Adrenal gland (tissue), 9 donors: ENCODE measurements at regions not wholly inside any gene's neighbourhood (a gene's known extent, or its start where the extent isn't known, plus 50 kb on each side); places are given as distances from the start of the nearest gene placed in this dataset.

Source experiments
- DNase-seq, 7 donors: peaks; one replicate each; pipeline ENCODE4 v3.0.0-alpha.2; 2019 to 2020
- H3K27ac ChIP-seq, 5 donors: fragments of 200-600 bp; sonication (generic) in 4 of 5; 1 replicate in 3 of 5; 2 replicates in 2 of 5; pipeline versions ENCODE4 v1.5.1 to v1.8.0; 2016 to 2020; ENCODE audit warnings: mild to moderate bottlenecking in 1 of 5
- H3K27me3 ChIP-seq: fragments of 200-600 bp; 2 replicates; pipeline ENCODE4 v1.8.0; 2021
- H3K36me3 ChIP-seq, 2 donors: fragments of 200-600 bp; replicated peaks in 1 of 2; 1 replicate in 1 of 2; 2 replicates in 1 of 2; pipeline versions ENCODE4 v1.5.1 to v1.8.0; 2018 to 2022
- H3K4me1 ChIP-seq, 2 donors: fragments of 200-600 bp; replicated peaks in 1 of 2; 1 replicate in 1 of 2; 2 replicates in 1 of 2; pipeline versions ENCODE4 v1.5.1 to v1.8.0; 2018 to 2021
- H3K4me3 ChIP-seq, 4 donors: fragments of 200-600 bp; sonication (generic) in 3 of 4; one replicate each; pipeline ENCODE4 v1.5.1; 2016 to 2018
- H3K9me3 ChIP-seq, 3 donors: fragments of 200-600 bp; sonication (generic) in 1 of 3; replicated peaks in 1 of 3; 1 replicate in 2 of 3; 2 replicates in 1 of 3; pipeline versions ENCODE4 v1.5.1 to v1.8.0; 2016 to 2021
- CTCF ChIP-seq, 6 experiments: fragments of 450-650 bp in 4 of 6; fragments of 200-600 bp in 2 of 6; sonication (generic) in 1 of 6; IDR thresholded peaks; 1 replicate in 5 of 6; 2 replicates in 1 of 6; pipeline versions ENCODE4 v1.5.1 to v1.8.0; 2016 to 2021; ENCODE audit warnings: antibody characterized with exemption in 6 of 6, mild to moderate bottlenecking in 2 of 6, moderate library complexity in 1 of 6
- POLR2A ChIP-seq, 2 donors: fragments of 450-650 bp; IDR thresholded peaks; one replicate each; pipeline ENCODE4 v1.6.1; 2017; ENCODE audit warnings: antibody characterized with exemption in 2 of 2, mild to moderate bottlenecking in 2 of 2, moderate library complexity in 1 of 2
- WGBS, 4 donors: extraction: QIAGEN DNeasy Blood & Tissue Kit in 2 of 4; methylation state at CpG; one replicate each; pipeline versions ENCODE4 v1.1.5 to v1.1.7; 2013 to 2017; 5-methylcytosine and 5-hydroxymethylcytosine counted together
- intact Hi-C, 2 donors: fragments of 100-400 bp; cut with DNase I; formaldehyde crosslinking; loops; one replicate each; pipeline versions ENCODE4 v1.14.1 to v1.15.0; 2022 to 2023
- donor health status: healthy with polysubstance abuse.
- donor health status: Bipolar disorder and iron deficiency.
- donor health status: DM: yes; HTN: yes; CAD: no.
- donor health status: DM: no; HTN: no; CAD: no.
- donor health status: DM: no; HTN: no; CAD: no.

GRCh38 chr2:5609201-5609600 lies 83.0 kb upstream of the SOX11 start:
- Histone ChIP-seq H3K4me3 (no peak overlapping the region), H3K27me3 (no peaks in the 10 kb centered on the region), H3K9me3 (no peaks in the 10 kb centered on the region), H3K4me1 (no peaks in the 10 kb centered on the region), H3K27ac (no peak overlapping the region), H3K36me3 (no peaks in the 10 kb centered on the region)
- 30 to 43% (median 36%) methylated on average over 3 of the region's 3 CpGs for WGBS, 4 donors
- DNase-seq = no peak
- TF ChIP-seq POLR2A (IDR thresholded peaks at IDR 0.05) (no peak), CTCF (IDR thresholded peaks at IDR 0.05) (no peak)
- intact Hi-C loops = no loop called here

- DNase-seq = no peak
- H3K27ac ChIP-seq = no peak overlapping the region
- H3K36me3 ChIP-seq = no peaks in the 10 kb centered on the region
- H3K4me1 ChIP-seq = no peaks in the 10 kb centered on the region
- intact Hi-C loops = no loop called here
- no peaks in the 10 kb centered on the region for H3K27me3 ChIP-seq
- TF ChIP-seq CTCF (IDR thresholded peaks at IDR 0.05) (no peak), POLR2A (IDR thresholded peaks at IDR 0.05) (no peak)
- 66 to 79% (median 75%) methylated on average over 3 of the region's 3 CpGs for WGBS, 4 donors
- no peaks in the 10 kb centered on the region for H3K9me3 ChIP-seq
- H3K4me3 ChIP-seq = no peak overlapping the region
These were observed 79.5 kb upstream of the SOX11 start for GRCh38 chr2:5612666-5613065.

GRCh38 chr2:5616019-5616418 lies 76.2 kb upstream of the SOX11 start:
- intact Hi-C loops = no loop called here

GRCh38 chr2:5617358-5617757 lies 74.8 kb upstream of the SOX11 start:
- 81 to 89% (median 88%) methylated on average over 8 of the region's 8 CpGs for WGBS, 4 donors
- DNase-seq = no peak
- intact Hi-C loops = no loop called here
- TF ChIP-seq POLR2A (IDR thresholded peaks at IDR 0.05) = no peak
- TF ChIP-seq CTCF (IDR thresholded peaks at IDR 0.05) = no peak
- H3K27ac ChIP-seq = no peak overlapping the region
- no peaks in the 10 kb centered on the region for H3K9me3 ChIP-seq
- H3K36me3 ChIP-seq = no peaks in the 10 kb centered on the region
- no peaks in the 10 kb centered on the region for H3K4me1 ChIP-seq
- no peak overlapping the region for H3K4me3 ChIP-seq
- no peaks in the 10 kb centered on the region for H3K27me3 ChIP-seq

More at GRCh38 chr2:5616019-5616418, 76.2 kb upstream of the SOX11 start:
- Histone ChIP-seq H3K36me3 (no peaks in the 10 kb centered on the region), H3K4me1 (no peaks in the 10 kb centered on the region), H3K27ac (no peak overlapping the region), H3K27me3 (no peaks in the 10 kb centered on the region), H3K4me3 (no peak overlapping the region), H3K9me3 (no peaks in the 10 kb centered on the region)
- WGBS, 4 donors = 51 to 67% (median 65%) methylated on average over 3 of the region's 3 CpGs
- DNase-seq = no peak
- no peak for TF ChIP-seq POLR2A (IDR thresholded peaks at IDR 0.05)
- TF ChIP-seq CTCF (IDR thresholded peaks at IDR 0.05) = no peak
